GM10266 (cell line): ENCODE measurements at regions not wholly inside any gene's neighbourhood (a gene's known extent, or its start where the extent isn't known, plus 50 kb on each side); places are given as distances from the start of the nearest gene placed in this dataset.

ENCODE experiments used
- DNase-seq: peaks from one replicate; pipeline ENCODE4 v3.0.0; 2012; ENCODE audit errors: extremely low spot score
- CTCF ChIP-seq: IDR thresholded peaks from 2 replicates; pipeline ENCODE4 v1.5.1; 2012; ENCODE audit warnings: mild to moderate bottlenecking, low read depth; ENCODE audit not compliant: control insufficient read depth, insufficient read depth; ENCODE audit errors: missing control alignments

GRCh38 chr3:148612278-148612677 is 85.4 kb upstream of the AGTR1 start:
- no peak for DNase-seq
- TF ChIP-seq CTCF, result no peak

GRCh38 chr3:148615382-148615781 is 82.3 kb upstream of the AGTR1 start:
- no peak for TF ChIP-seq CTCF
- DNase-seq, result no peak

- TF ChIP-seq CTCF, result no peak
- no peak for DNase-seq
Observed at GRCh38 chr3:148625095-148625736, 72.5 kb upstream of the AGTR1 start.

- no peak for DNase-seq
- TF ChIP-seq CTCF, result no peak
Observed at GRCh38 chr3:148625991-148626390, 71.7 kb upstream of the AGTR1 start.

GRCh38 chr3:148629006-148629405 is 68.7 kb upstream of the AGTR1 start:
- DNase-seq, result no peak
- no peak for TF ChIP-seq CTCF

GRCh38 chr3:148631124-148631903 is 66.4 kb upstream of the AGTR1 start:
- no peak for DNase-seq

More at GRCh38 chr3:148631124-148631903, 66.4 kb upstream of the AGTR1 start:
- no peak for TF ChIP-seq CTCF
